AG04449 (cell line): ENCODE measurements at regions not wholly inside any gene's neighbourhood (a gene's known extent, or its start where the extent isn't known, plus 50 kb on each side); places are given as distances from the start of the nearest gene placed in this dataset.

Experiments
- CTCF ChIA-PET: fragments of 350-600 bp; formaldehyde crosslinking; extraction: SDS; loops from one replicate; lab custom pipeline; 2021; ENCODE audit warnings: antibody characterized with exemption; lab: Yijun Ruan, JAX
- POLR2A ChIA-PET: fragments of 400-600, 350-600 bp; formaldehyde crosslinking; extraction: SDS; loops from one replicate; lab custom pipeline; 2020; ENCODE audit warnings: antibody characterized with exemption, inconsistent platforms; lab: Yijun Ruan, JAX
- DNase-seq: peaks from one replicate; pipeline ENCODE4 v3.0.0-alpha.2; 2010; ENCODE audit warnings: low read depth, low spot score
- H3K4me3 ChIP-seq: 2 replicates; pipeline ENCODE4 v1.5.1; 2011; ENCODE audit warnings: low read depth, mild to moderate bottlenecking, control low read depth, low read length
- TF ChIP-seq, protein P1 (sequence below): IDR thresholded peaks from one replicate; pipeline ENCODE4 v1.5.1; 2011; ENCODE audit warnings: mild to moderate bottlenecking, moderate library complexity, low read length, control low read depth, inconsistent platforms; ENCODE audit not compliant: insufficient read depth; ENCODE audit errors: missing control alignments

DNA sequence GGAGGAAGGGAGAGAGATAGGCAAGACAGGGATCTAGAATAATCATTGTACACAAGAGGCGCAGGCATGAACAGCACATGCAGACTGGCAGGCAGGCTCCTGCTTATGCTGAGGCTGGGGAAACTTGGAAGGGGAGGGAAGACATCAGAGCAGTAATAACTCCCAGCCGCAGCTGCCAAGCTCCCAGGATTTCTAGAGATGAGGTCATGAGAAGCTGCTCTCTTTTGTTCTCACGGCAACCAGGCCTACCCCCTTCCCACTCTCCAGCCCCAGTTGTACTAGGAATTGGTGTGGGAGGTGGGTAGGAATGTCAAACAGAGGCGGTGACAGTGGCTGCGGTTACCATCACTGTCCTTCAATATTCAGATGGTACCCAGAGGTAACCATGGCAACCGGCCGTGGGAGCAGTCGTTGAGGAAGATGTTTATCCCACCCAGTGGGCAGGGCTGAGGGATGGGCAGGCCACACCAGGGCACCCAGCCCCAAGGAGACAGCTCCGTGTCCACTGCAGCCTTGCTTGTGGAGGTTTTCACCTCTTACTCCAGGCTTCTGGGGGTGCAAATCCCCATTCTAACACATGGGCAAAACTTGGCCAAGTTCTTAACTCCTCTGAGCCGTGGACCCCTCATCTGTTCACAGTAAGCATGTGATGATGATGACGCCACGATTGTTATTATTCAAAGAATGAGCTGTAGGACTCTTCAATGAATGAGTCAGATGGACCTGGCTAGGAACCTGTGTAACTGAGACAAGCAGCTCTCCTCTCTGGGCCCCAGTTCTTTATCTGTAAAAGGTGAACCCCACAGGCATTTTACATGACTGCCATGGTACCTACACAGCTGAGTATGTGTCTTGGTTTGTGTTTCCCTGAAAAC, 360.8 kb upstream of the PROK2 start:
- peak; percentile 79 for DNase-seq
- CTCF ChIA-PET = interaction anchor here (1.3 kb wide), 1 partner anchor 190 kb away, joined by 4 read pairs; no protein-coding TSS in a partner anchor
- TF ChIP-seq, protein P1, sequence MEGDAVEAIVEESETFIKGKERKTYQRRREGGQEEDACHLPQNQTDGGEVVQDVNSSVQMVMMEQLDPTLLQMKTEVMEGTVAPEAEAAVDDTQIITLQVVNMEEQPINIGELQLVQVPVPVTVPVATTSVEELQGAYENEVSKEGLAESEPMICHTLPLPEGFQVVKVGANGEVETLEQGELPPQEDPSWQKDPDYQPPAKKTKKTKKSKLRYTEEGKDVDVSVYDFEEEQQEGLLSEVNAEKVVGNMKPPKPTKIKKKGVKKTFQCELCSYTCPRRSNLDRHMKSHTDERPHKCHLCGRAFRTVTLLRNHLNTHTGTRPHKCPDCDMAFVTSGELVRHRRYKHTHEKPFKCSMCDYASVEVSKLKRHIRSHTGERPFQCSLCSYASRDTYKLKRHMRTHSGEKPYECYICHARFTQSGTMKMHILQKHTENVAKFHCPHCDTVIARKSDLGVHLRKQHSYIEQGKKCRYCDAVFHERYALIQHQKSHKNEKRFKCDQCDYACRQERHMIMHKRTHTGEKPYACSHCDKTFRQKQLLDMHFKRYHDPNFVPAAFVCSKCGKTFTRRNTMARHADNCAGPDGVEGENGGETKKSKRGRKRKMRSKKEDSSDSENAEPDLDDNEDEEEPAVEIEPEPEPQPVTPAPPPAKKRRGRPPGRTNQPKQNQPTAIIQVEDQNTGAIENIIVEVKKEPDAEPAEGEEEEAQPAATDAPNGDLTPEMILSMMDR = no peak
- no peak overlapping the region for H3K4me3 ChIP-seq
- POLR2A ChIA-PET = interaction anchor here (1.3 kb wide), 1 partner anchor 10 kb away, joined by 7 read pairs; no protein-coding TSS in a partner anchor

DNA sequence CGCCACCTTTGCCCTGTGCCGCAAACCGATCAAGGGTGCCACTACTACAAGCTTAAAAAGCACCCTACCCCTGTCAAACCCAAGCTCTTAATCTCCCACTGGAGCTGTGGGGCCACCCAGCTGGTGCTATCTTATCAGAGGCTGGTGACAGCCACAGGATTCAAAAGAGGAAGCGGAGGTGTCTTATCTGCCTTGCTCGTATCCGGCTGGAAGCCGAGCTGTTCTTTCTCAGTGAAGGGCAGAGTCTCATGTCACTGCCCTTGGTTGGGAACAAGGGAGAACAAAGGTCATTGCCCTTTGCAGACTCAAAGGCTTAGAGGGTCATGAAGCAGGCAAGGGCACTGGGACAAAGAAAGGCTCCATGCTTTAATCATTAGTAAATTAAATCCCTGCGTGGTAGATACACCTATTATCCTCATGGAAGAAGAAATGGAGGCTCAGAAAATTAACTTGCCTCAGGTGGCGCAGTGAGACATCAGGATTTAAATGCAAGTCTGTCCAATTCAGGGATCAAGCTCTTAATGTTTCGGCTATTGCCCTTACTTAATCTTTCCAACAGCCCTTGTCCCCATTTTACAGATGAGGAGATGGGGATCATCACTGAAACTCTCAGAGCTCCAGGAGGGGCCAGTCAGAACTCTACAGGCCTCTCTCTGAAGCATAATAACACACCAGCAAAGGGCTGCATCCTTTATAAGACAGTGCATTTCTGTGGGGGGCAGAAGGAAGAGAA, 360.0 kb upstream of the PROK2 start:
- no peak for DNase-seq
- POLR2A ChIA-PET = interaction anchor here (1.3 kb wide), 1 partner anchor 11 kb away, joined by 7 read pairs; no protein-coding TSS in a partner anchor
- CTCF ChIA-PET = interaction anchor here (1.3 kb wide), 1 partner anchor 189 kb away, joined by 4 read pairs; no protein-coding TSS in a partner anchor
- TF ChIP-seq, protein P1 = no peak
- H3K4me3 ChIP-seq = no peak overlapping the region

DNA sequence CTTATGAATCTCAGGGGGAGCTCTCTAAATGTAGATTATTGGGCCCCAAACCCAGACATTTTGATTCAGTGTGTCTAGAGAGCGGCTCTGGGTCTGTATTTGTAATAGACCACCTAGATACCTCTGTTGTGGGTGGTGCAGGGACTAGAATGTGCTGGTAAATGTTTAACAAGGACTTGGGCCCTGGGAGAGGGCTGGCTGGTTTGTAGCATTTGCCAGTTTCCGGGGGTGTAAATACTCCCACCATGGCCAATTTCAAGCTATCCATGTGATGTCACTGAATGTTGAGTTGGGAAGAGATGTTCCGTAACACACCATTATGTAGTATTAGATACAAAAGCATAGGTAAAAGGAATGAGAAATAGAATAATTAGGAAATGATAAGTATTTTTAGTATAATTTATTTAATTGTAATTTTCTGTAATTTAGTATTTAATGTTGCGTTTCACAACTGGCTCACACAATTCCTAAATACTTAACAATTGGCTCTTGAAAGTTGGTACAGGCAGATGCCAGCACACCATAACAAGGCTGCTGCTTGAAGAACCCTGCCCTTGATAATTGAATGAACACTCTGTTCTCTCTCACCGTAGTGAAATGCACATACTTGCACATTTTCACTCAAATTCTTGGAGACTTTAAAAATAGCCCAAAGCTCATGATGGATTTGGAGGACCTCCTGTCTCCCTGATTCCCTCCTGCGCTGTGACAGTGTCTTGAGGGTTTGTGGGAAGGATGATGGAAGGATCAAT, 359.2 kb upstream of the PROK2 start:
- ChIA-PET CTCF (interaction anchor here (1.3 to 1.4 kb wide), 2 partner anchors 9 to 188 kb away, joined by 3 to 4 read pairs; no protein-coding TSS in a partner anchor), POLR2A (no interaction called here)
- H3K4me3 ChIP-seq = no peak overlapping the region
- DNase-seq = no peak
- TF ChIP-seq, protein P1 = no peak

DNA sequence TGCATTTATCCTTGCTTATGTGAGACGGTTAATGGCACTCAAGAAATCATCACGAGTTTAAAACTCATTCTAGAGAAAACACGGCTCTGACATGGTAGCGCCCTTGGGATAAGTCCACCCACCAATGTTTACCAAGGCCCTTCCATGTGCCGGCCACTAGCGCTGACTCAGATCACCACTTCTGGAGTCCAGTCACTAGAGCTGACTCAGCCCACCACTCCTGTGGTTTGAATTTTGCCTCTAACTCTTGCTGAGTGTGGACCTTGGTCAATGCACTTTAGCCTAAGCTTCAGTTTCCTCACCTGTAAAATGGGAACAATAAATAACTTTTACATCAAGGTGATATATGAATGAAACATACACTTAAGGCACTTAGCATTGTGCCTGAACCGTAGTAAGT, 358.4 kb upstream of the PROK2 start:
- POLR2A ChIA-PET = no interaction called here
- TF ChIP-seq, protein P1 = no peak
- no peak for DNase-seq
- H3K4me3 ChIP-seq = no peak overlapping the region
- CTCF ChIA-PET = interaction anchor here (1.4 to 3.0 kb wide), 2 partner anchors 10 to 188 kb away, joined by 3 to 6 read pairs; no protein-coding TSS in a partner anchor

DNA sequence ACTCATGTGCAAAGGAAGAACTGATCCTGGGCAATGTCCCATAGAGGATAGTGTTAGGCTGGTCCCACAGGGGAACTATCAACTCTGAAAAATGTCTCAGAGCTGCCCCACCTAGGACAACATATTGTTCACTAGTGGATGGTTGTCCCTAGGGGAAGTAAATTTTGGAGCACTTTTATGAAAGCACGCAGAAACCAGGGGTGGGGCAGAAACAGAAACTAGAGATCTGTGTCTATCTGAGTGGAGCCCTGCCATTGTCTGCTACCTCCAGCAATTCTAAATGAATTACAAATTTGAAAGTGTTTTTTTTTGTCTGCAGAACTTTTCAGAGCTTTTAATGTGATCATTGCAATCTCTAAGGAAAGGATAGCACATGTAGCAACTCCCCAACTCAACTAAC, 357.1 kb upstream of the PROK2 start:
- CTCF ChIA-PET = interaction anchor here (3.0 kb wide), 1 partner anchor 187 kb away, joined by 6 read pairs; no protein-coding TSS in a partner anchor
- TF ChIP-seq, protein P1 = no peak
- POLR2A ChIA-PET = no interaction called here
- DNase-seq = no peak
- no peak overlapping the region for H3K4me3 ChIP-seq
